Hepatocyte (in vitro differentiated cells): ENCODE measurements at regions not wholly inside any gene's neighbourhood (a gene's known extent, or its start where the extent isn't known, plus 50 kb on each side); places are given as distances from the start of the nearest gene placed in this dataset.

Experiments used
- EZH2 ChIP-seq: fragments of 200-600 bp; sonication (generic); IDR thresholded peaks from 2 replicates; pipeline ENCODE4 v1.6.1; 2016; ENCODE audit warnings: antibody characterized with exemption, mild to moderate bottlenecking, borderline replicate concordance
- EZH2phosphoT487 ChIP-seq: fragments of 200-600 bp; sonication (generic); IDR thresholded peaks from one replicate; pipeline ENCODE4 v1.6.1; 2018; ENCODE audit warnings: antibody characterized with exemption, mild to moderate bottlenecking, low read depth, moderate library complexity; ENCODE audit not compliant: unreplicated experiment, severe bottlenecking
- TF ChIP-seq, protein P1 (sequence below): fragments of 200-600 bp; sonication (generic); IDR thresholded peaks from 2 replicates; pipeline ENCODE4 v1.5.1; 2016; ENCODE audit warnings: antibody characterized with exemption, mild to moderate bottlenecking; ENCODE audit not compliant: poor library complexity

- TF ChIP-seq, protein P1, sequence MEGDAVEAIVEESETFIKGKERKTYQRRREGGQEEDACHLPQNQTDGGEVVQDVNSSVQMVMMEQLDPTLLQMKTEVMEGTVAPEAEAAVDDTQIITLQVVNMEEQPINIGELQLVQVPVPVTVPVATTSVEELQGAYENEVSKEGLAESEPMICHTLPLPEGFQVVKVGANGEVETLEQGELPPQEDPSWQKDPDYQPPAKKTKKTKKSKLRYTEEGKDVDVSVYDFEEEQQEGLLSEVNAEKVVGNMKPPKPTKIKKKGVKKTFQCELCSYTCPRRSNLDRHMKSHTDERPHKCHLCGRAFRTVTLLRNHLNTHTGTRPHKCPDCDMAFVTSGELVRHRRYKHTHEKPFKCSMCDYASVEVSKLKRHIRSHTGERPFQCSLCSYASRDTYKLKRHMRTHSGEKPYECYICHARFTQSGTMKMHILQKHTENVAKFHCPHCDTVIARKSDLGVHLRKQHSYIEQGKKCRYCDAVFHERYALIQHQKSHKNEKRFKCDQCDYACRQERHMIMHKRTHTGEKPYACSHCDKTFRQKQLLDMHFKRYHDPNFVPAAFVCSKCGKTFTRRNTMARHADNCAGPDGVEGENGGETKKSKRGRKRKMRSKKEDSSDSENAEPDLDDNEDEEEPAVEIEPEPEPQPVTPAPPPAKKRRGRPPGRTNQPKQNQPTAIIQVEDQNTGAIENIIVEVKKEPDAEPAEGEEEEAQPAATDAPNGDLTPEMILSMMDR, result no peak
- TF ChIP-seq EZH2 (no peak), EZH2phosphoT487 (no peak)
Observed at GRCh38 chr10:78891741-78892140, 177.0 kb upstream of the ZMIZ1 start.
